ENCODE measurements at regions not wholly inside any gene's neighbourhood (a gene's known extent, or its start where the extent isn't known, plus 50 kb on each side); places are given as distances from the start of the nearest gene placed in this dataset.

- TF ChIP-seq CTCF (IDR thresholded peaks at IDR 0.05; ENCODE audit: low read depth, low read length), result no peak
- DNase-seq (ENCODE audit: low read depth in 2 of 2), result no peak
- no peak overlapping the region for H3K4me3 ChIP-seq (replicated peaks in 1 of 2; ENCODE audit: low read depth in 2 of 2, low read length in 2 of 2)
These were observed 55.5 kb upstream of the SLC8A1 start for GRCh38 chr2:40507432-40507831.

- TF ChIP-seq CTCF (IDR thresholded peaks at IDR 0.05; ENCODE audit: low read depth, low read length), result no peak
- H3K4me3 ChIP-seq (replicated peaks in 1 of 2; ENCODE audit: low read depth in 2 of 2, low read length in 2 of 2), result no peak overlapping the region
- DNase-seq (ENCODE audit: low read depth in 2 of 2), result no peak
These were observed 58.4 kb upstream of the SLC8A1 start for GRCh38 chr2:40510304-40510703.

GRCh38 chr2:40511661-40512213, 59.8 kb upstream of the SLC8A1 start:
- DNase-seq (ENCODE audit: low read depth in 2 of 2), result peak; percentile 95 to 98

GRCh38 chr2:40512256-40512655, 60.4 kb upstream of the SLC8A1 start:
- TF ChIP-seq CTCF (IDR thresholded peaks at IDR 0.05; ENCODE audit: low read depth, low read length), result no peak
- DNase-seq (ENCODE audit: low read depth in 2 of 2), result peak in 1 of 2 donors; percentile 79
- H3K4me3 ChIP-seq (replicated peaks in 1 of 2; ENCODE audit: low read depth in 2 of 2, low read length in 2 of 2), result peak overlapping the region; percentile 25 to 57

More at GRCh38 chr2:40511661-40512213, 59.8 kb upstream of the SLC8A1 start:
- no peak for TF ChIP-seq CTCF (IDR thresholded peaks at IDR 0.05; ENCODE audit: low read depth, low read length)
- peak overlapping the region; percentile 25 to 57 for H3K4me3 ChIP-seq (replicated peaks in 1 of 2; ENCODE audit: low read depth in 2 of 2, low read length in 2 of 2)

- H3K4me3 ChIP-seq (replicated peaks in 1 of 2; ENCODE audit: low read depth in 2 of 2, low read length in 2 of 2), result peak overlapping the region in 1 of 2 donors; percentile 57
- DNase-seq (ENCODE audit: low read depth in 2 of 2), result no peak
- TF ChIP-seq CTCF (IDR thresholded peaks at IDR 0.05; ENCODE audit: low read depth, low read length), result no peak
These were observed 61.3 kb upstream of the SLC8A1 start for GRCh38 chr2:40513201-40513600.

- no peak for DNase-seq (ENCODE audit: low read depth in 2 of 2)
- TF ChIP-seq CTCF (IDR thresholded peaks at IDR 0.05; ENCODE audit: low read depth, low read length), result no peak
- H3K4me3 ChIP-seq (replicated peaks in 1 of 2; ENCODE audit: low read depth in 2 of 2, low read length in 2 of 2), result no peak overlapping the region
These were observed 64.7 kb upstream of the SLC8A1 start for GRCh38 chr2:40516604-40517003.

GRCh38 chr2:40528564-40528963, 76.7 kb upstream of the SLC8A1 start:
- DNase-seq (ENCODE audit: low read depth in 2 of 2), result no peak
- no peak for TF ChIP-seq CTCF (IDR thresholded peaks at IDR 0.05; ENCODE audit: low read depth, low read length)
- no peak overlapping the region for H3K4me3 ChIP-seq (replicated peaks in 1 of 2; ENCODE audit: low read depth in 2 of 2, low read length in 2 of 2)

Measured in cardiac fibroblast (primary cell).